HG02943 (cell line): ENCODE measurements at regions not wholly inside any gene's neighbourhood (a gene's known extent, or its start where the extent isn't known, plus 50 kb on each side); places are given as distances from the start of the nearest gene placed in this dataset.

ENCODE experiments used
- ATAC-seq: cut with Tn5 transposase; IDR thresholded peaks from one replicate; pipeline ENCODE4 v1.9.1; 2021; ENCODE audit warnings: mild to moderate bottlenecking, low read depth, moderate library complexity; ENCODE audit not compliant: unreplicated experiment

DNA sequence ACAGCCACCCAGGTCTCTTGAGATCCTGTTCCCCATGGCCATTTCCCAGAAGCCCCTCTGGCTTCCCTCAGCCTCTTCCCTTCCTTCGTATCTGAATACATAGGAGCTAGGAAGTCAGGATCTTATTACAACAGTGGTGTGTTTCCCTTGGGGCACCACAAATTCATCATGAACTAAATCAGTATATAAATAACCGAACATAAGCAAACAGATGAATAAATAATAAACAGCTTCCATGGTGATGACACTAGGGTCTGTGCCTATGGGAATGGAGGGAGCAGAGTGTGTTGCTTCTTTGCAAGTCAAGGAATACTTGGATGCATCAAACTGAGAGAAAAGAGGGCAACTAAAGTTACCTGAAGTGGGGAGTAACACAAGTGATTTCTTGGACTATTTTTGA, 527.6 kb downstream of the LMO7 start:
- ATAC-seq = no peak

DNA sequence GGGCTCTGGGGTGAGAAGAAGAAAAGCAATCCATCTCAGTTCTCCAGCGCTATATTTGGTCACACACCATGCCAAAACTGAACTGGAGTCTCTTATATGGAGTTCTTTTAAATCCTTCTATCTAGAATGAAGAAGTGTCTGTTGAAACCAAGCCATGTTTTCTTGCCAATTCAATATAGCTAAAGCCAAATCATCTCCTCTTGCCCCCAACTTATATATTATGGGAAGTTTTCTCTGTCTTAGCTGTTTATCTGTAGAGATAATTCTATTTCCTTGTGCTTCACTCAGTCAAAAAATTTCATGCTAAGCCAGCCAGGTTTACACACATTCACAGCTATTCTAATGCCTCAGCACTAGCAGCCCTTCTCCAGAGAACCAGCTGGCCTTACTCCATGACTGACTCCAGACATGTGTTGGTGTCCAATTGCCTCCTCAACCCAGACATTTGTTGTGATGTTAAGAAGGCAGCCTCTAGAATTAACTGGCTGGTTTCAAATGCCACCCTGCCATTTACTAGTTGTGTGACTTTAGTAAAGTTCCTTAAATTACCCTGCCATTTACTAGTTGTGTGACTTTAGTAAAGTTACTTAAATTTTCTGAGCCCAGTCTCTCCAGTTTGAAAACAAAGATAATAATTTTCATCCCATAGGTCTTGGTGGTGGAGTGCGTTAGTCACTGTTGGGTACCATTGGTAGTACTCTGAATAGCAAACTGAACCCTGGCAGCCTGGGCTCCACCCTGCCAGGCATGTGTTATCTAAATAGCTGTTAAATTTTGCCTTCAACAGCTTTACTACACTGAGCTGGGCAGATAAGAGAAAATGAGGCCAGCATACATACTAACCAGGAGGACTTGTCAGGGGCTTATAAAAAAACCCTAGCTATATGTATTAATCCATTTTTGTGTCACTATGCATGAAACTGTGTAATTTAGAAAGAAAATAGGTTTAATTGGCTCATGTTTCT, 525.1 kb downstream of the LMO7 start:
- no peak for ATAC-seq

DNA sequence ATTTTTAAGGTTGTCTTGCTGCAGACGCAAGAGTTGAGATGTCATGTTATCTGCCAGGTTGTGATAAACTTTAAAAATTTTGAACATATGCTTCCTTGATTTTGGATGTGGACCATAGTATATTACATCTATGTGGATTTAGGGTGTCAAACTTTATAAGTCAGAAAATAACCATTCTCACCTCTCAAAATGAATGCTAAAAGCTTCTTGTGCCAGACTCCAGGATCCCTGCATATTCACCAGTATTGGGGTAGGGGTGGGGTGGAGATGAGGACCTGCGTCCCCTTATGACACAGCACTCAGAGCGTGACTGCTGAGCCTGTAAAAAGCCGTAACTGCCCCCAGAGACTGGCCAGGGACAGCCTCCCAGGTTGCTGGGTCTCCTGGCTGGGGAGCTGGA, 524.4 kb downstream of the LMO7 start:
- no peak for ATAC-seq

DNA sequence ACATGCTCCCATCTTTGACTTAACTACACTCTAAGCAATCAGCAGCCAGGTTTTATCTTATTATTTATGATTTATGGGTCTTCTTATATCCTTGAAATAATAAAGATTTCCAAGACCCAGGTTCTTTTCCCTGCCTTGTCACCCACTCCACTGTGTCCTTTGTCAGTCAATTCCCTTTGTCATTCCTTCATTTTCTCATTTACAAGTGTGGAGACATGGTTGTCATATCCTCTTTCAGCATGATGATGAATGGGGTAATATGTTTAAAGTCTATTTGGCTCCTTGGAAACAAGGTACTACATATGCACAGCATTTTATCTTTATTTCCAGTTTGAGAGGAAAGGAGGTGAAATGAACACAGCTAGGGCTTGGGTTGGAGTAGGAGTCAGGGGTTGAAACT, 521.8 kb downstream of the LMO7 start:
- no peak for ATAC-seq

DNA sequence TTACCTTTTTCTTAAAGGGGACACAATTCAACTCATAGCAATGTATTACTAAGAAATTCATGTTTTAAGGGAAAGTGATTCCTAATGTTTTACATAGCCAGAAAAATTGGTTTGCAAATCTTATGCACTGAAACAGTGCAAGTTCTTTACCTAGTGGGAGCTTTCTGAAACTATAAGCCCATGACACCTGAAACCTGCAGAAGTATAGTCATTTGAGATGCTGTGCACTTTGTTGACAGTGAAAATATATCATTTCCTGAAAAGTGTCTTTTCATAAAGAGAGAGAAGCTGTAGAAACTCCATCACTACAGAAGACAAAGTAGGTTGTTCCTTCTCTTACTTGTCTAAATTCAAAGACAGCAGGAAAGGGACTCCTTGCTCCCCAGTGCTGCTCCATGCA, 517.1 kb downstream of the LMO7 start:
- ATAC-seq = no peak

DNA sequence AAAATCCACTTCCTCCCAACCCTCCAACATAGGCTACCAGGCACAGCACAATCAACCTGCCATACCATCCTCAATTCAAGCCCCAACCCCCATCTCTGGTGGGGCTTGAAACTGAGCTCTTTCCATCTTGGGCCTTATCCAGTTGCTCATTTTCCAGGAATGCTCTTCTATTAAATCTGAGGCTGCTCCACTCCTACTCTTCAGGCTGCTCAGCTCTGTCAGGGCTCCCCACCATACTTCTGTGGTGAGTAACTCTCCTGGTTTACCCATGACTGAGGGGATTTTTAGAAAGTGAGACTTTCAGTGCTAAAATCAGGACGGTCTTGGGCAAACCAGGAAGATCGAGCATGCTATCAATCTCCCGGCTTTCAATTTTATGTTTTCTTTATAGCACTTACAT, 512.8 kb downstream of the LMO7 start:
- no peak for ATAC-seq

DNA sequence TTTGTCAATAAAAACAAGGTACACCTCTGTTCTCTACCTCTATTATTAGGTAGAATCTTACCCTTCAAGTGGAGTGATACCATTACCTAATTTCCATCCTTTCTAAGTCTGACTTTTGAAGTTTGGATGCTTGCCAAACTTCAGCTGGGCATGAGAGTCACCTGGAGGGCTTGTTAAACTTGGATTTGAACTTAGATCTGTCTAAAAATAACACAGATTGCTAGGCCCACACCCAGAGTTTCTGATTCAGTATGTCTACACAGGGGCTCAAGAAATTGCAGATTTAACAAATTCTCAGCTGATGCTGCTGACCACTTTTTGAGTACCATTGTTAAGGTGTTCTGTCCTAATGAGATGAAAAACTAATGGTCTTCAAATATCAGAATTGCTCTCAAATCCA, 512.2 kb downstream of the LMO7 start:
- ATAC-seq = no peak

DNA sequence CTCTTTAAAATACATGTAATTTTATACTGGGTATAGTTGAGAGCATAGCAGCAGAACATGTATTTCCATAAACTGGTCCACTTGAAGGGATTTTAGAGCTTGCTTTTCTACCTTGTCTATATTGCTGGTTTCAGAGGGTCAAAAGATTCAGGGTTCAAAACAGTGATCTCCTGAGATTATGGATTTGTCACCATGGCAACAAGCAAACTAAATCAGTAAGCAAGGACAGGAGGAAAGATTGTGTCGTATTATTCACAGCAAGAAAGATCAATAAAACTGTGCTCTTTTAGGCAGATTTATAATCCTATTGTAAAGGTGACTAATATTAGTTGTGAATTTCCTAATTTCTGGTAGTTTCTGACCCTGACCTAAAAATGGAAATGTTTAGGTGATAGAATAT, 496.4 kb downstream of the LMO7 start:
- ATAC-seq = no peak

DNA sequence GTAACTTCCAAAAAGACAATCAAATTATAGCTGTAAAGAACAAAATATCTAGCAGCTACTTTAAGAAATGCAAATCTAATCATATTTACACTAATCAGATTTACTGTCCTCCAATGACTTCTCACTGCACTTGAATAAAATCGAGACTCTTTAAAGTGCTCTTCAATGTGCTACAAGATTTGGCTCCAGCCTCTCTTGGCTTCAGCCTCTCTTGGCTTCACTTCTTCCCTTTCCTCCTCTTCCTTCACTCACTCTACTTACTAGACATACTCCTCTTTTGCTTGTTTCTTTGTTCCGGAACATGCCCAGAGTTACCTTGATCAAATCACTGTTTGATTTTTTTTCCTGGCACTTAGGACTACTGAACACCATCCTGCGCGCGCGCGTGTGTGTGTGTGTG, 495.4 kb downstream of the LMO7 start:
- no peak for ATAC-seq

DNA sequence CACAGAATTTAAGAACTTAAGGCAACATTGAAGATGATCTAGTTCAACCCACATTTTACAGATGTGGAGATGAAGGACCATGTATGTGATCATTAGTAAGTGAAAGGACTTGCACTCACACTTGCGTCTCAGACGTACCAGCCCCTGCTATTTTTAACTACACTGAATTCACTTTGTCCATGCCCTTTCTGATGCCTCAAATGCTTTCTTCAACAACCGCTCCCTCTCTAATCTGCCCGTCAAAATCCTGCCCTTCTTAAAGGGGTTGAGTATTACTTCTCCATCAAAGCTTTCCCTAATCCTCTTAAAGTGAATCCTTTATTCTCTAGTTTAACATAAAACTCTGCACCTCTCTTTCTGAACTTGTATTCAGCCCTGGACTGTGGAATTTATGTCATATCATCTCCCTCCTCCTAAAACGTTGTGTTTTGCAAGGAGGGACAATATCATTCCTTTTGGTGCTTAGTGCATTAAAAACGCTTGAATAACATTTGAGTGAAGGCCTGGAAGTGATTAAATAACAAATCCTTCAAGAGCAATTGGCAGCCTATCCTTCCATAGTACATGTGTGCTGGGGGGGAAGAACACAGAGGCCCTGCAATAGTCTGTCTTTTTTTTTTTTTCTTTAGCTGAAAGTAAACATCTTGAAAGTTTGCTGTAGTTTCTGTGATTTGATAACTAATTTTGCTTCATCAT, 493.3 kb downstream of the LMO7 start:
- no peak for ATAC-seq

DNA sequence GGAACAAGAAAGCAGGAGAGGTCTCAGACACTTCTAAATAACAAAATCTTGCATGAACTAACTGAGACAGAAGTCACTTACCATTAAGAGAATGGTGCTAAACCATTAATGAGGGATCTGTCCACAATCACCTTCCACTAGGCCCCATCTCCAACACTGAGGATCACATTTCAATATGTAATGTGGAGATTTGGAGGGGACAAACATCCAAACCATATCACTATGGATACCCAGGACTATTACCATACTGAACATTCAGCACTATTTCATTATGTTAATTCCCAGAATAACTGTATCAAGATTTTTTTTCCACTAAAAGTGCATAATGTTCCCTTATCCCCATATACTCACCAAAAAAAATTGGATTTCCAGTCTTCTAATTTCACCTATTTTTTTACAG, 491.8 kb downstream of the LMO7 start:
- ATAC-seq = no peak

DNA sequence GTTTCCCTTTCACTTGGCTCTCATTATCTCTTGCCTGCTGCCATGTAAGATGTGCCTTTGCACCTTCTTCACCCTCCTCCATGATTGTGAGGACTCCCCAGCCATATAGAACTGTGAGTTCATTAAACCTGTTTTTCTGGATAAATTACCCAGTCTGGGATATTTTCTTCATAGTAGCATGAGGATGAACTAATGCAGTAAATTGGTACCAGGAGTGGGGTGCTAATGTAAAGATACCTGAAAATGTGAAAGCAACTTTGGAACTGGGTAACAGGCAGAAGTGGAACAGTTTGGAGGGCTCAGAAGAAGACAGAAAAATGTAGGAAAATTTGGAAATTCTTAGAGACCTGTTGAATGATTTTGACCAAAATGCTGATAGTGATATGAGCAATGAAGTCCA, 487.4 kb downstream of the LMO7 start:
- no peak for ATAC-seq

DNA sequence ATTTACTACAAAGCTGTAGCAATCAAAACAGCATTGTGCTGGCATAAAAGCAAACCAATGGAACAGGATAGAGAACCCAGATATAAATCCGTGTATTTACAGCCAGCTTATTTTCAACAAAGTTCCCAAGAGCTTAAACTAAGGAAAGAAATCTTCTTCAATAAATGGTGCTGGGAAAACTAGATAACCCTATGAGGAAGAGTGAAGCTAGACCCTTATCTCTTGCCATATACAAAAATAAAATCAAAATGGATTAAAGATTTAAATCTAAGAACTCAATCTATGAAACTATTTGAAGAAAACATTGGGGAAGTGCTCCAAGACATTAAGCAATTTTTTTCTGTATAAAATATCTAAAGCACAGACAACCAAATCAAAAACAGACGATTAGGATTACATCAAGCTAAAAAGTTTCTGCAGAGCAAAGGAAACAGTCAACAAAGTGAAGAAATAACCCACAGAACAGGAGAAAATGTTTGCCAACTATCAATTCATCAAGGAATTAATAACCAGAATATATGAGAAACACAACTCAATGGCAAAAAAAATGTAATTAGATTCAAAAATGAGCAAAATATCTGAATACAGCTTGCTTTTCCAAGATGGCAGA, 480.7 kb downstream of the LMO7 start:
- ATAC-seq = no peak

DNA sequence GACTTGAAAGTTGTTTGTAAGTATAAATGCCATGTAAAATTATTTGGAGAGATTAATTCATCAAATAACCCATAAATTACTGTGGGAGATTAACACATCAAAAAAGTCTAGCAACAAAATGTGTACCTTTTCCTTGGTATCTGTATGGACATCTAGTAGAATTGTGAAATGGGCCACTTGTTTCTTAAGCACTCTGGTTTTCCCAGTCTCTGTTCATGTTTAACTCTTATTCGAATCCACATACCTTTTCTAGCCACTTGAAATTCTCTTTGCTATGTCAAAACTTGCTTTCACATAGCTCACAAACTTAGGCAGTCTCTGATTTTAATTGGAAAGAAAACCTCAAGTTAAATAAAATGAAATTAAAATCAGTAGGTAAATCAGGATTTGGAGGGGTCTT, 470.6 kb downstream of the LMO7 start:
- ATAC-seq = no peak

DNA sequence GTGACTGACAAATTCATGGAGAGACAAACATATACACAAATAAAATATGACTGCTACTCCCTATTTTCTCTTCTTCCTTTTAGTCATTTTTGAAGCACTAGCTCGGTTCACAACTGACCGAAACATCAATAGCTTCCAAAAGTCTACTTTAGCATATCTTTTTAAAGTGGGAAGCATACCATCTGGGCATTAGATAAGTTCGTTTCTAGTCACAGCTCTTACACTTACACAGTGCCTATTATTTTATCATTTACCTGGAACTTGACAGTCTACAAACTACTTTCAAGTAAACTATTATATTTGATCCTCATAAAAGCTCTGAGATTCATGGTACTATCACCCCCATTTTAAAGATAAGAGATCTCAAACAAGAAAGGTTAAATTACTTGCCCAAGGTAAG, 458.5 kb downstream of the LMO7 start:
- ATAC-seq = no peak

DNA sequence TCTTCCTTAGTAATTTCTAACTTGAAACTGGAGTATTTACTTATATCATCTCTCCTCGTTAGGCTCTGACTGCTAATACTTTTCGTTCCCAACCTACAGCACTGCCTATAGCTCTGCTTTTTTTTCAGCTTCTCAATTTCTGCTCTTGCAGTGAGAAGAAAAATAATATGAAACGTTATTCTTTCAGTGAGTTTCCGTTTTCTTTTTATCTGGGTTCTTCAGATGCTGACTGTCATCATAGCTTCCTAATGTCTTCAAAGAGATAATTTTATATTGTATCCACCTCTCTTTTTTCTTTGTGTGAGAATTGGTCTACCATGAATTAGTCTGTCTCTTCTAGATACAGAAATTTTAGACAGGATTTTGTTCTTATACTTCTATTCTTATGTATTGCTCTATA, 454.9 kb downstream of the LMO7 start:
- no peak for ATAC-seq

DNA sequence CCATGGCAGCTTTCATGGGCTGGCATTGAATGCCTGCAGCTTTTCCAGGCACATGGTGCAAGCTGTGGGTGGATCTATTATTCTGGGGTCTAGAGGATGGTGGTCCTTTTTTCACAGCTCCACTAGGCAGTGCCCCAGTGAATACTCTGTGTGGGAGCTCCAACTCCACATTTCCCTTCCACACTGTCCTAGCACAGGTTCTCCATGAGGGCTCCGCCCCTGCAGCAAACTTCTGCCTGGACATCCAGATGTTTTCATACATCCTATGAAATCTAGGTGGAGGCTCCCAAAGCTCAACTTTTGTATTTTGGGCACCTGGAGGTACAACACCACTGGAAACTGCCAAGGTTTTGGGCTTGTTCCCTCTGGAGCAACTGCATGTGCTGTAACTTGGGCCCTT, 450.6 kb downstream of the LMO7 start:
- ATAC-seq = no peak

DNA sequence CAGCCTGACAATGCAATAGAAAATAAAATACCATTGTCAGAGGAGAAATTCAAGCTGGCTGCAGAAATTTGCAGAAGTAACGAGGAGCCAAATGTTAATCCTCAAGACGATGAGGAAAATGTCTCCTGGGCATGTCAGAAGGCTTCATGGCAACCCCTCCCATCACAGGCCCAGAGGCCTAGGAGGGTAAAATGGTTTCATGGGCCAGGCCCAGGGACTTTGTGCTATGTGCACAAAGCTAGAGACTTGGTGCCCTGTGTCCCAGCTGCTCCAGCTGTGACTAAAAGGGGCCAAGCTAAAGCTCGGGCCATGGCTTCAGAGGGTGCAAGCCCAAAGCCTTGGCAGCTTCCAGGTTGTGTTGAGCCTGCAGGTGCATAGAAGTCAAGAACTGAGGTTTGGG, 431.7 kb downstream of the LMO7 start:
- no peak for ATAC-seq

DNA sequence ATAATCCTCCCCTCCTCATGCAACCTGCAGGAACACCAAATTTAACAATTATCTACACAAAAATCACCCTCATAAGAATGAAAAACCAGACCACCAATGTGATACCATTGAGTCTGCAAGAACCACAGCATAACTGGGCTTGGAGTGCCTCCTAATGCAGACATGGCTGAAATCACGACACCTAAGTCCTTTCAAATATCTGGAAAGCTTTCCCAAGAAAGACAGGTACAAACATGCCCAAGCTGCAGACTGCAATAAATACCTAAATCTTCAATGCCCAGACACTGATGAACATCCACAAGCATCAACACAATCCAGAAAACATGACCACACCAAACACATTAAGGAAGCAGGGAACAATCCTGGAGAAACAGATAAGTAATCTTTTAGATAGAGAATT, 417.1 kb downstream of the LMO7 start:
- no peak for ATAC-seq

DNA sequence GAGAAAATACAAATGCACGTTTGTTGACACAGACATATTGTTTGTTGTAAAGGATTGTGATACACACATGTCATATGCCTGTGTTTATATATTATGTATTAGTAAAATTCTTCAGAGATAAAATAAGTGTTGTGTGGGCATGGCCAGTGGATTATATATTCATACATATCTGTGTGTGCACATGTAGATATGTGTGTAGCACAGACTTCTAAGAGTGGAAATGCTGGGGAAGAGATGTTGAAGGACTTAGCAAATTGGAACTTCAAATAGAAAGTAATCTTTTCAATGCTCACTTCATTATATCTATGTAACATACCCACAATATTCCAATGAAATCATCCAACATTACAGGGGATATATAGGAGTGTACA, 413.2 kb downstream of the LMO7 start:
- no peak for ATAC-seq

DNA sequence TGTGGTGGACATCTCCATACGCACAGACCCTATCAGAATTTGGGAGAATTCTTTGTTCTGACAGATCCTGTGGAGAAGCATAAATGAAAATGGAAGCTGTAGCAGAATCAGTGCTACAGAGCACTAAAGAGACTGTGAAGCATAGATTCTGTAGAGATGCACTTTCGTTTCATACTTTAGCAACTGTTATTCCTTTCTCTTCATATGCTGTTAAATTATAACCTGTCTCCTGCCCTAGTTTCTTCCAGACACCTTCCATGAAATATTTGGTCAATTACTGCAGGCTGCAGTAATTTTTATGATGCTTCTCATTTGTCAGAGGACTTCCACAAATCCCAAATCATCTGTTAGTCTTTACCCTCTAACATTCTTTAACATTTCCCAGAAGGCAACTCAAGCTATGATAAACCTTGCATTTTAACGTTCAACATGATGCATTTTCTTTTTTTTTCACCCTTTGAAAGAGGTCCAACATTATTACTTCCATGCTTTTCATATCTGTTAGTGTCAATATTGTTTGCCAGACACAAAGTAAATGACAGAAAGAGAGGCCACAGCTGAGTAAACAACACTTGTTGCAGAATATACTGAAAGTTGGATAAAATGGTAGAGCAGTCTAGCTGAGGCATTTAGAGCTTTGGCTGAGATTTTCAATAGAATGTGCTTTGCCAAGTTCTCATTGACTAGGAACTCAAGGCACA, 412.7 kb downstream of the LMO7 start:
- no peak for ATAC-seq
